HCT116 (cell line): ENCODE measurements at regions not wholly inside any gene's neighbourhood (a gene's known extent, or its start where the extent isn't known, plus 50 kb on each side); places are given as distances from the start of the nearest gene placed in this dataset.

Experiments
- ATAC-seq: fragments of 200-7000 bp; cut with Tn5 transposase; 2 replicates; pipeline ENCODE4 v1.9.1; 2020; ENCODE audit warnings: mild to moderate bottlenecking, moderate library complexity
- BruUV-seq: library from RNA; stranded (reverse); fragments of 400-500 nt; replicated peaks from 2 replicates; lab custom pipeline; 2021; lab: Mats Ljungman, UMichigan
- CTCF ChIA-PET: fragments of 300-600 bp; sonication (Branson Sonifier 250); formaldehyde crosslinking; loops from one replicate; lab custom pipeline; 2021; ENCODE audit warnings: antibody characterized with exemption; lab: Charles Lee
- POLR2A ChIA-PET: fragments of 300-600, 350-600 bp; sonication (Branson Sonifier 250); formaldehyde crosslinking; loops from one replicate; lab custom pipeline; 2021; ENCODE audit warnings: antibody characterized with exemption; lab: Charles Lee
- RAD21 ChIA-PET, 2 experiments: fragments of 300-600 bp; sonication (Branson Sonifier 250); formaldehyde crosslinking; loops; one replicate each; lab custom pipeline; 2023; ENCODE audit warnings: low total read pairs in 2 of 2; ENCODE audit not compliant: uncharacterized antibody in 2 of 2, unreplicated experiment in 2 of 2, low non-redundant PET in 1 of 2; lab: Charles Lee
- DNase-seq: peaks from one replicate; pipeline ENCODE4 v3.0.0-alpha.2; 2010; ENCODE audit warnings: low read depth, low spot score
- H2AFZ ChIP-seq: fragments of 200-600 bp; shearing (Covaris generic), sonication (generic); 2 replicates; pipeline ENCODE4 v1.6.1; 2017; ENCODE audit warnings: low read depth, mixed run types, mixed read lengths, antibody characterized with exemption, low read length; ENCODE audit not compliant: poor library complexity, severe bottlenecking
- H3K27ac ChIP-seq: 2 replicates; pipeline ENCODE4 v1.5.1; 2012; ENCODE audit warnings: low read depth, low read length
- H3K27me3 ChIP-seq: fragments of 200-600 bp; sonication (generic); 2 replicates; pipeline ENCODE4 v1.6.1; 2016; ENCODE audit warnings: mixed run types, low read length, mixed read lengths; ENCODE audit not compliant: insufficient read depth
- H3K36me3 ChIP-seq, 2 experiments: fragments of 200-500 bp in 1 of 2; fragments of 200-600 bp in 1 of 2; sonication (Bioruptor generic) in 1 of 2; sonication (generic) in 1 of 2; 2 replicates each; pipeline versions ENCODE4 v1.5.1 to v1.6.1; 2014 to 2016; ENCODE audit warnings: low read length in 2 of 2, inconsistent platforms in 1 of 2, mixed read lengths in 1 of 2, mixed run types in 1 of 2; ENCODE audit not compliant: insufficient read depth in 2 of 2, control insufficient read depth in 1 of 2
- H3K4me1 ChIP-seq, 2 experiments: fragments of 200-600 bp in 1 of 2; sonication (generic) in 1 of 2; 2 replicates each; pipeline versions ENCODE4 v1.5.1 to v1.6.1; 2012 to 2017; ENCODE audit warnings: low read length in 2 of 2, inconsistent platforms in 1 of 2, mild to moderate bottlenecking in 1 of 2, mixed read lengths in 1 of 2, mixed run types in 1 of 2, moderate library complexity in 1 of 2; ENCODE audit not compliant: insufficient read depth in 2 of 2, control insufficient read depth in 1 of 2
- H3K4me2 ChIP-seq: fragments of 200-600 bp; sonication (generic); 2 replicates; pipeline ENCODE4 v1.6.1; 2017; ENCODE audit warnings: mixed run types, low read length, mixed read lengths
- H3K4me3 ChIP-seq, 2 experiments: fragments of 200-600 bp in 1 of 2; sonication (generic) in 1 of 2; replicated peaks in 1 of 2; 2 replicates each; pipeline ENCODE4 v1.5.1; 2011 to 2016; ENCODE audit warnings: low read length in 2 of 2, control low read depth in 1 of 2, low read depth in 1 of 2, mild to moderate bottlenecking in 1 of 2, mixed read lengths in 1 of 2, mixed run types in 1 of 2
- H3K79me2 ChIP-seq: fragments of 200-600 bp; sonication (generic); 2 replicates; pipeline ENCODE4 v1.6.1; 2017; ENCODE audit warnings: mild to moderate bottlenecking, mixed run types, low read length, moderate library complexity, mixed read lengths; ENCODE audit not compliant: insufficient read depth
- H3K9ac ChIP-seq: fragments of 200-600 bp; sonication (generic); 2 replicates; pipeline ENCODE4 v1.6.1; 2016; ENCODE audit warnings: low read length, mixed read lengths
- H3K9me2 ChIP-seq: fragments of 200-600 bp; sonication (generic), shearing (Covaris generic); 2 replicates; pipeline ENCODE4 v1.6.1; 2017; ENCODE audit warnings: mixed run types, mild to moderate bottlenecking, moderate library complexity; ENCODE audit not compliant: insufficient read depth
- H3K9me3 ChIP-seq, 2 experiments: fragments of 200-500 bp in 1 of 2; fragments of 200-600 bp in 1 of 2; sonication (Bioruptor generic) in 1 of 2; sonication (generic) in 1 of 2; 2 replicates each; pipeline ENCODE4 v1.6.1; 2014 to 2017; ENCODE audit warnings: low read length in 2 of 2, mixed read lengths in 2 of 2, inconsistent platforms in 1 of 2, low read depth in 1 of 2, mild to moderate bottlenecking in 1 of 2, mixed run types in 1 of 2, moderate library complexity in 1 of 2; ENCODE audit not compliant: control insufficient read depth in 1 of 2, insufficient read depth in 1 of 2
- H4K20me1 ChIP-seq: fragments of 200-600 bp; sonication (generic), shearing (Covaris generic); 2 replicates; pipeline ENCODE4 v1.6.1; 2017; ENCODE audit warnings: mixed run types, mild to moderate bottlenecking, moderate library complexity; ENCODE audit not compliant: insufficient read depth
- CBX3 ChIP-seq: IDR thresholded peaks from 2 replicates; pipeline ENCODE4 v1.6.1; 2012; ENCODE audit warnings: low read depth
- CEBPB ChIP-seq: IDR thresholded peaks from 2 replicates; pipeline ENCODE4 v1.6.1; 2012; ENCODE audit warnings: low read depth
- EGR1 ChIP-seq: IDR thresholded peaks from 2 replicates; pipeline ENCODE4 v1.6.1; 2012; ENCODE audit warnings: low read depth
- EZH2 ChIP-seq: fragments of 200-600 bp; sonication (generic); IDR thresholded peaks from 2 replicates; pipeline ENCODE4 v1.6.1; 2017; ENCODE audit warnings: antibody characterized with exemption, mixed run types
- FOSL1 ChIP-seq: IDR thresholded peaks from 2 replicates; pipeline ENCODE4 v1.6.1; 2012; ENCODE audit warnings: low read depth
- JUND ChIP-seq: IDR thresholded peaks from 2 replicates; pipeline ENCODE4 v1.6.1; 2012
- POLR2A ChIP-seq: IDR thresholded peaks from 2 replicates; pipeline ENCODE4 v1.7.0; 2011; ENCODE audit warnings: borderline replicate concordance; ENCODE audit not compliant: insufficient read depth, insufficient read length; ENCODE audit errors: extremely low read depth
- RAD21 ChIP-seq: IDR thresholded peaks from 2 replicates; pipeline ENCODE4 v1.6.1; 2012; ENCODE audit warnings: low read depth, mild to moderate bottlenecking
- SIN3A ChIP-seq: IDR thresholded peaks from 2 replicates; pipeline ENCODE4 v1.6.1; 2012; ENCODE audit warnings: low read depth
- SRF ChIP-seq: IDR thresholded peaks from 2 replicates; pipeline ENCODE4 v1.6.1; 2012; ENCODE audit warnings: low read depth
- TCF7L2 ChIP-seq: IDR thresholded peaks from 2 replicates; pipeline ENCODE4 v1.7.0; 2011; ENCODE audit warnings: borderline replicate concordance, inconsistent platforms; ENCODE audit not compliant: insufficient read depth, insufficient read length; ENCODE audit errors: extremely low read depth
- YY1 ChIP-seq: IDR thresholded peaks from 2 replicates; pipeline ENCODE4 v1.6.1; 2011; ENCODE audit warnings: low read length, low read depth, moderate library complexity, mild to moderate bottlenecking; ENCODE audit not compliant: insufficient replicate concordance; ENCODE audit errors: extremely low read depth
- ZFX ChIP-seq: fragments of 450-650 bp; IDR thresholded peaks from 2 replicates; pipeline ENCODE4 v1.6.1; 2017
- ZNF274 ChIP-seq: fragments of 200-500 bp; sonication (Bioruptor generic); IDR thresholded peaks from 2 replicates; pipeline ENCODE4 v1.6.1; 2014; ENCODE audit warnings: mild to moderate bottlenecking, low read depth, low read length, inconsistent platforms
- intact Hi-C: fragments of 100-400 bp; cut with micrococcal nuclease; formaldehyde crosslinking; loops from 2 replicates; pipeline ENCODE4 v1.10.0; 2022
- TF ChIP-seq, protein P1 (sequence below): IDR thresholded peaks from 2 replicates; pipeline ENCODE4 v1.6.1; 2012
- TF ChIP-seq, protein P2 (sequence below), 3 experiments: fragments of 200-600 bp in 1 of 3; sonication (generic) in 1 of 3; IDR thresholded peaks in 2 of 3; conservative IDR thresholded peaks in 1 of 3; 2 replicates each; pipeline ENCODE4 v1.5.1; 2012 to 2017; ENCODE audit warnings: low read depth in 2 of 3, low read length in 2 of 3, antibody characterized with exemption in 1 of 3, borderline replicate concordance in 1 of 3, control low read depth in 1 of 3, mild to moderate bottlenecking in 1 of 3, mixed read lengths in 1 of 3, mixed run types in 1 of 3, moderate library complexity in 1 of 3; ENCODE audit not compliant: insufficient read depth in 1 of 3
- TF ChIP-seq, protein P3 (sequence below): IDR thresholded peaks from 2 replicates; pipeline ENCODE4 v1.6.1; 2011; ENCODE audit warnings: mild to moderate bottlenecking, low read length, moderate library complexity; ENCODE audit not compliant: insufficient replicate concordance; ENCODE audit errors: extremely low read depth

DNA sequence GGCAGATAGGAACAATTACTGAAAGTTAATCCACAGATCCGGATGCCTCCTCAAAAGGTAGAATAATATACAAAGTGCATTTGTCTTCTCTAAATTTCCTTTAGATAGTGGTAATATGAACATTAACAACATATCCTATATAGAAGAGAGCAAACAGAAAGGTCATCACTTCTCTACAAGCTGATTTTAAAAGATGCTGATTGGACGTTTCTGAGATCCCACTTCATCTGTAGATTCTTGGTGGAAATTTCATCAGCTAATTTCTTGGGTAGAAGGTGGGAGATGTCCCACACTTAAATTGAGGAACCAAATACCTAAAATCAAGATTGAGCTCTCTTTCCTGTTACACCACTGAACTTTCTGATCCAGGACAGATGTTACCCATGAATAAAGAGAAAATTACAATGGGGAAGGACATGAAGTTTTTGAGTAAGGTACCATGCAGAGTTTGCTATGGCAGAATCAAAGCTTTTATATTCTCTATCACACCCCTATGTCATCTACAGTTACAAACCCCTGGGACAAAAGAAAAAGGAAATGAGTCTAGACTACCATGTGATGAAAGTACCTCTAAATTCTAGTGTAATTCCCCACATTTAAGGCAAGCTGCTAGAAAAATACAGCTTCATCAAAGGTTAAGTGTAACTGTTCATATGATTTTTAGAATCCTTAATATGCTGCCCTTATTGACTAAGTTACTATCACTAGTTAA lies 189.2 kb upstream of the SETMAR start:
- Histone ChIP-seq H3K9ac (no peak overlapping the region), H3K36me3 (no peaks in the 10 kb centered on the region), H3K27me3 (no peaks in the 10 kb centered on the region), H3K9me3 (no peaks in the 10 kb centered on the region; a peak in 1 of 4 replicates), H2AFZ (no peak overlapping the region), H4K20me1 (no peaks in the 10 kb centered on the region), H3K4me1 (no peaks in the 10 kb centered on the region), H3K4me2 (no peak overlapping the region), H3K9me2 (no peaks in the 10 kb centered on the region), H3K79me2 (no peaks in the 10 kb centered on the region), H3K4me3 (no peak overlapping the region), H3K27ac (no peak overlapping the region)
- BruUV-seq = no TSS peak
- ChIA-PET RAD21 (no interaction called here), CTCF (no interaction called here), POLR2A (no interaction called here)
- intact Hi-C loops = no loop called here
- ATAC-seq (no peak), DNase-seq (no peak)
- TF ChIP-seq YY1 = no peak
- TF ChIP-seq TCF7L2 = no peak
- no peak for TF ChIP-seq ZFX
- no peak for TF ChIP-seq EZH2
- TF ChIP-seq, protein P1, sequence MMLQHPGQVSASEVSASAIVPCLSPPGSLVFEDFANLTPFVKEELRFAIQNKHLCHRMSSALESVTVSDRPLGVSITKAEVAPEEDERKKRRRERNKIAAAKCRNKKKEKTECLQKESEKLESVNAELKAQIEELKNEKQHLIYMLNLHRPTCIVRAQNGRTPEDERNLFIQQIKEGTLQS = no peak
- TF ChIP-seq CBX3 = no peak
- TF ChIP-seq SIN3A = no peak
- no peak for TF ChIP-seq EGR1
- TF ChIP-seq FOSL1 = no peak
- no peak for TF ChIP-seq ZNF274
- no peak for TF ChIP-seq POLR2A
- TF ChIP-seq SRF = no peak
- TF ChIP-seq, protein P2, sequence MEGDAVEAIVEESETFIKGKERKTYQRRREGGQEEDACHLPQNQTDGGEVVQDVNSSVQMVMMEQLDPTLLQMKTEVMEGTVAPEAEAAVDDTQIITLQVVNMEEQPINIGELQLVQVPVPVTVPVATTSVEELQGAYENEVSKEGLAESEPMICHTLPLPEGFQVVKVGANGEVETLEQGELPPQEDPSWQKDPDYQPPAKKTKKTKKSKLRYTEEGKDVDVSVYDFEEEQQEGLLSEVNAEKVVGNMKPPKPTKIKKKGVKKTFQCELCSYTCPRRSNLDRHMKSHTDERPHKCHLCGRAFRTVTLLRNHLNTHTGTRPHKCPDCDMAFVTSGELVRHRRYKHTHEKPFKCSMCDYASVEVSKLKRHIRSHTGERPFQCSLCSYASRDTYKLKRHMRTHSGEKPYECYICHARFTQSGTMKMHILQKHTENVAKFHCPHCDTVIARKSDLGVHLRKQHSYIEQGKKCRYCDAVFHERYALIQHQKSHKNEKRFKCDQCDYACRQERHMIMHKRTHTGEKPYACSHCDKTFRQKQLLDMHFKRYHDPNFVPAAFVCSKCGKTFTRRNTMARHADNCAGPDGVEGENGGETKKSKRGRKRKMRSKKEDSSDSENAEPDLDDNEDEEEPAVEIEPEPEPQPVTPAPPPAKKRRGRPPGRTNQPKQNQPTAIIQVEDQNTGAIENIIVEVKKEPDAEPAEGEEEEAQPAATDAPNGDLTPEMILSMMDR (IDR thresholded peaks at IDR 0.05 in 2 of 3, conservative IDR thresholded peaks at IDR 0.05 in 1 of 3; ENCODE audit: borderline replicate concordance in 1 of 3, insufficient read depth in 1 of 3, low read depth in 2 of 3, low read length in 2 of 3) = no peak
- TF ChIP-seq RAD21 = no peak
- TF ChIP-seq JUND = no peak
- TF ChIP-seq, protein P3, sequence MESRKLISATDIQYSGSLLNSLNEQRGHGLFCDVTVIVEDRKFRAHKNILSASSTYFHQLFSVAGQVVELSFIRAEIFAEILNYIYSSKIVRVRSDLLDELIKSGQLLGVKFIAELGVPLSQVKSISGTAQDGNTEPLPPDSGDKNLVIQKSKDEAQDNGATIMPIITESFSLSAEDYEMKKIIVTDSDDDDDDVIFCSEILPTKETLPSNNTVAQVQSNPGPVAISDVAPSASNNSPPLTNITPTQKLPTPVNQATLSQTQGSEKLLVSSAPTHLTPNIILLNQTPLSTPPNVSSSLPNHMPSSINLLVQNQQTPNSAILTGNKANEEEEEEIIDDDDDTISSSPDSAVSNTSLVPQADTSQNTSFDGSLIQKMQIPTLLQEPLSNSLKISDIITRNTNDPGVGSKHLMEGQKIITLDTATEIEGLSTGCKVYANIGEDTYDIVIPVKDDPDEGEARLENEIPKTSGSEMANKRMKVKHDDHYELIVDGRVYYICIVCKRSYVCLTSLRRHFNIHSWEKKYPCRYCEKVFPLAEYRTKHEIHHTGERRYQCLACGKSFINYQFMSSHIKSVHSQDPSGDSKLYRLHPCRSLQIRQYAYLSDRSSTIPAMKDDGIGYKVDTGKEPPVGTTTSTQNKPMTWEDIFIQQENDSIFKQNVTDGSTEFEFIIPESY = no peak
- no peak for TF ChIP-seq CEBPB
